ENCODE measurements at regions not wholly inside any gene's neighbourhood (a gene's known extent, or its start where the extent isn't known, plus 50 kb on each side); places are given as distances from the start of the nearest gene placed in this dataset.

- peak; percentile 88 for DNase-seq
- Histone ChIP-seq H3K27ac (ENCODE audit: low read length) (no peak overlapping the region), H3K36me3 (ENCODE audit: control insufficient read depth, insufficient read depth, low read length) (no peaks in the 10 kb centered on the region), H3K27me3 (ENCODE audit: control insufficient read depth, insufficient read depth, low read length) (no peaks in the 10 kb centered on the region), H3K9me3 (replicated peaks; ENCODE audit: control insufficient read depth, low read depth, low read length) (no peaks in the 10 kb centered on the region), H3K4me3 (ENCODE audit: low read length) (no peak overlapping the region), H3K4me1 (ENCODE audit: control insufficient read depth, insufficient read depth, low read length) (peaks cover 10% of the 10 kb centered on the region)
- WGBS (ENCODE audit: insufficient coverage), result 60% methylated on average over 1 of the region's 2 CpGs
Measured at GRCh38 chr4:106426069-106426468, 57.5 kb upstream of the GIMD1 start.

DNA sequence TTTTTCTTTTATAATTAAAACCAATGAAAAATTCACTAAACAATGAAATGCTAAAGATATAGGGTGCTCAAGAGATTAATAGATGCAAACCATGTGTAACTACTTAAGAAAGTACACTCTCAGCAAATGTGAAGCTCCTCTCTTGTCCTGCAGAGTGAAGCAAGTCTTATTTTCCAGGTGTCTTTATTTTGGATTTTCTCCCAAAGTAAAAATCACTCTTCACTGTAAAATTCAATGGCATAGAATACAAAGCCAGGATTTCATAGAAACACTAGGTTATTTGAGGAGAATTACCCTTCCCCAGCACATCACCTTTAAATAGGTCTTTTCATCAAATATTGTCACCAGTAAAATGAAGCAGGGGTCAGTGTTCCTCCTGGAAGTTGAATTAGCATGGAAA lies 57.0 kb upstream of the GIMD1 start:
- Histone ChIP-seq H3K27ac (ENCODE audit: low read length) (no peak overlapping the region), H3K27me3 (ENCODE audit: control insufficient read depth, insufficient read depth, low read length) (no peaks in the 10 kb centered on the region), H3K4me1 (ENCODE audit: control insufficient read depth, insufficient read depth, low read length) (peaks cover 10% of the 10 kb centered on the region), H3K9me3 (replicated peaks; ENCODE audit: control insufficient read depth, low read depth, low read length) (no peaks in the 10 kb centered on the region), H3K4me3 (ENCODE audit: low read length) (no peak overlapping the region), H3K36me3 (ENCODE audit: control insufficient read depth, insufficient read depth, low read length) (no peaks in the 10 kb centered on the region)
- DNase-seq, result peak; percentile 89

GRCh38 chr4:106424426-106424825 lies 55.8 kb upstream of the GIMD1 start:
- 38% methylated on average over 1 of the region's 3 CpGs for WGBS (ENCODE audit: insufficient coverage)
- H3K4me3 ChIP-seq (ENCODE audit: low read length), result no peak overlapping the region
- H3K27ac ChIP-seq (ENCODE audit: low read length), result peak overlapping the region; percentile 57
- H3K4me1 ChIP-seq (ENCODE audit: control insufficient read depth, insufficient read depth, low read length), result peaks cover 9% of the 10 kb centered on the region
- H3K27me3 ChIP-seq (ENCODE audit: control insufficient read depth, insufficient read depth, low read length), result no peaks in the 10 kb centered on the region
- peak; percentile 83 for DNase-seq
- H3K36me3 ChIP-seq (ENCODE audit: control insufficient read depth, insufficient read depth, low read length), result no peaks in the 10 kb centered on the region
- no peaks in the 10 kb centered on the region for H3K9me3 ChIP-seq (replicated peaks; ENCODE audit: control insufficient read depth, low read depth, low read length)

DNA sequence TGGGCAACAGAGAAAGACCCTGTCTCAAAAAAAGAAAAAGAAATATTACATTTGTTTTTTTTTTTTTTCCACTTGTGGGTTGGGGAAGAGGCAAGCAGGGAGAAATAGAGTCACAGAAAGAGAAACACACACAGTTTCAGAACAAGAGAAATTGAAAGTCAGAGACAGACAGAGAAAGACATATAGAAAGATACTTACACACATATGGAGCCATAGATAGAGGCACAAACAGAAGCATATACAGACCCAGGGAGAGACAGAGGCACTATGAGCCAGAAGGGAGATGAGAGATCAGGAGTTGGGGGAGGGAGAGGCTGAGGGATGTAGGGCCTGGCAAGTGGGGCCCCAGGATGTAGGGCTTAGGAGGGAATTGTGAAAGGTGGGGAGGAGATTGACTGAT lies 55.2 kb upstream of the GIMD1 start:
- Histone ChIP-seq H3K27me3 (ENCODE audit: control insufficient read depth, insufficient read depth, low read length) (no peaks in the 10 kb centered on the region), H3K4me1 (ENCODE audit: control insufficient read depth, insufficient read depth, low read length) (peaks cover 9% of the 10 kb centered on the region), H3K27ac (ENCODE audit: low read length) (peak overlapping the region; percentile 57), H3K4me3 (ENCODE audit: low read length) (no peak overlapping the region), H3K9me3 (replicated peaks; ENCODE audit: control insufficient read depth, low read depth, low read length) (no peaks in the 10 kb centered on the region), H3K36me3 (ENCODE audit: control insufficient read depth, insufficient read depth, low read length) (no peaks in the 10 kb centered on the region)
- DNase-seq, result no peak

DNA sequence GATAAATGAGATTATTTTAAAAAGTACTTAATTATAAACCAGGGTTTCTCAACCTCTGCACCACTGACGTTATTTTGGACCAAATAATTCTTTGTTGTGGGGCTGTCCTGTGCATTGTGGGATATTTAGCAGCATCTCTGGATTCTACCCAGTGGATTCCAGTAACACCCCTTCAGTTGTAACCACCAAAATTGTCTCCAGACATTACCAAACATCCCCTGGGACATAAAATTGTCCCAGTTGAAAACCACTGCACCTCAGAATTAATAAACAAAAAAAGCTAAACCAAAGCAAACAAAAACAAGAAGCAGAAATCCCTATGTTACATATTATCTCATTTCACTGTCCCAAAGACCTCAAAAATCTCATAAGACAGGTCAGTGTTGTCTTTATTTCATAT lies 54.2 kb upstream of the GIMD1 start:
- no peak for DNase-seq
- Histone ChIP-seq H3K36me3 (ENCODE audit: control insufficient read depth, insufficient read depth, low read length) (no peaks in the 10 kb centered on the region), H3K9me3 (replicated peaks; ENCODE audit: control insufficient read depth, low read depth, low read length) (no peaks in the 10 kb centered on the region), H3K4me3 (ENCODE audit: low read length) (no peak overlapping the region), H3K4me1 (ENCODE audit: control insufficient read depth, insufficient read depth, low read length) (peaks cover 9% of the 10 kb centered on the region), H3K27ac (ENCODE audit: low read length) (no peak overlapping the region), H3K27me3 (ENCODE audit: control insufficient read depth, insufficient read depth, low read length) (no peaks in the 10 kb centered on the region)
- no CpG with 5 or more reads among the region's 1 CpG for WGBS (ENCODE audit: insufficient coverage)

DNA sequence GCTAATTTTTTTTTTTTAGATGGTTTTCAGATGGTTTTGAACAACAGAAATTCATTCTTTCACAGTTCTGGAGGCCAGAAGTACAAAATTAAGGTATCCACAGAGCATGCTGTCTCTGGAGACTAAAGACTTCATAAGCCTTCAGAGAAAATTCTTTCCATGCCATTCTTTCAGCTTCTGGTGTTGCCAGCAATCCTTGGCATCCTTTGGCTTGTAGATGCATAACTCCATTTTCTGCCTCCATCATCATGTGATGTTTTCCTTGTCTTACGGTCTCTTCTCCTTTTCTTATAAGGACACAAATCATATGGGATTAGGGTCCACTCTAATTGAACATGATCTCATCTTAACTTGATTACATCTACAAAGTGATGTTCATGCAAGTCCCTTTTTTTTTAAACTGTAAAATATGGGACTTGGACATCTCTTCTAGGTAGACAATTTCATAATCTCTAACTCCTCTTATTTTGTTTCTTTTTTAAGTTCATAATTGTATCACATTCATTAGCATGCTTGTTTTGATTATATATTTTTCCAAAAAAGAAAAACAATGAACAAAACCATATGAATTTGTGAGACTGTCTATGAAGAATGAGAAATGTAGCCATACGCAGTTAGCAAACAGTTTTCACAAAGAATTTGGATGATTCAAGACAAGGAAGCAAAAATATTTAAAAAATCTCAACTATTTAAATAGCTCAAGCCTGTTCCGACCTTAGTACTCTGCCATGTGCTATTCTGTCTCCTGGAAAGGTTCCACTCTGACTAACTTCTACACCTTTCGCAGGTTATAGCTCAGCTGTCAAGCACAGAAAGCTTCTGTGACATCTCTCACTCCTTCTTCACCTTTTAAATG lies 53.1 kb upstream of the GIMD1 start:
- DNase-seq, result no peak
- Histone ChIP-seq H3K27ac (ENCODE audit: low read length) (no peak overlapping the region), H3K36me3 (ENCODE audit: control insufficient read depth, insufficient read depth, low read length) (no peaks in the 10 kb centered on the region), H3K4me3 (ENCODE audit: low read length) (no peak overlapping the region), H3K4me1 (ENCODE audit: control insufficient read depth, insufficient read depth, low read length) (peaks cover 9% of the 10 kb centered on the region), H3K9me3 (replicated peaks; ENCODE audit: control insufficient read depth, low read depth, low read length) (no peaks in the 10 kb centered on the region), H3K27me3 (ENCODE audit: control insufficient read depth, insufficient read depth, low read length) (no peaks in the 10 kb centered on the region)
- WGBS (ENCODE audit: insufficient coverage), result 75% methylated on average over 2 of the region's 4 CpGs

- DNase-seq, result no peak
- no peak overlapping the region for H3K27ac ChIP-seq (ENCODE audit: low read length)
- no CpG with 5 or more reads among the region's 1 CpG for WGBS (ENCODE audit: insufficient coverage)
- no peaks in the 10 kb centered on the region for H3K4me1 ChIP-seq (ENCODE audit: control insufficient read depth, insufficient read depth, low read length)
- no peak overlapping the region for H3K4me3 ChIP-seq (ENCODE audit: low read length)
- no peaks in the 10 kb centered on the region for H3K9me3 ChIP-seq (replicated peaks; ENCODE audit: control insufficient read depth, low read depth, low read length)
- no peaks in the 10 kb centered on the region for H3K27me3 ChIP-seq (ENCODE audit: control insufficient read depth, insufficient read depth, low read length)
- no peaks in the 10 kb centered on the region for H3K36me3 ChIP-seq (ENCODE audit: control insufficient read depth, insufficient read depth, low read length)
Measured at GRCh38 chr4:106418444-106418843, 49.9 kb upstream of the GIMD1 start.
